ENCODE measurements at regions not wholly inside any gene's neighbourhood (a gene's known extent, or its start where the extent isn't known, plus 50 kb on each side); places are given as distances from the start of the nearest gene placed in this dataset.

DNA sequence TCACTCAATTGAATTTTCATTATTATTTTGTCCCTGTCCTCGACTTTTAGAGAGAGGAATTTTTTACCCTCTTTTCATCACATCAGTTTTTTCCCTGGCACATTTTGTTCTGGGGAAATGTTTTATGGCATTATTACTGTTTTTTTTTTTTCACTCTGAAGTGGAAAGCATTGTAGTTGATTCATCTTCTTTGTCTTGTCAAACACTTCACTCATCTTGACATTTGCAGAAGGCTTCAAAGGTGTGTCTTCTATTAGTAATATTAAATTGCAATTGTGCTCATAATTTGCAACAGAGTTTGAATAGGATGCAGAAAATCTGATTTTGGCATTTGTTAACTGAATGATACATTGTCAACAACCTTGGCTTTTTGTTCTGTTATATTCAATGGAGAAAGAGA, 545.4 kb upstream of the ARX start:
- H3K36me3 ChIP-seq (replicated peaks; ENCODE audit: control insufficient read depth, insufficient read depth, low read length) = no peaks in the 10 kb centered on the region
- no peak for DNase-seq
- H3K27me3 ChIP-seq (ENCODE audit: control insufficient read depth, insufficient read depth, low read length) = no peaks in the 10 kb centered on the region
- no peak overlapping the region for H3K4me3 ChIP-seq (ENCODE audit: insufficient read depth, low read depth, low read length)

DNA sequence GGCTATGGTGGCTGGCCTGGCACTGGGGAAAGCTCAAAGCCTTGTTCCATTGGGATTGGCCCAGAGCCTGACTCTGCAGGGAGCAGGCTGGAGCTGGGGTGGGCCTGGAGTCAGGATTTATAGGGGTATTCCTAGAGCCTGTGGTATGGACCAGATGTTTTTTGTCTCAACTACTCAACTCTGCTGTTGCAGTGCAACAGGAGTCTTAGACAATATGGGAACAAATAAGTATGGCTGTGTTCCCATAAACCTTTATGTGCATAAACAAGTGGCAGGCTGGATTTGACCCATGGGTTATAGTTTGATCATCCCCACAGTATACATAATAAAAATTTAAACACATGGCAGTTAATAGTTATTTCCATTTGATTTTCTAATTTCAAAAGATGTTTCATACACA, 557.9 kb upstream of the ARX start:
- DNase-seq = no peak
- Histone ChIP-seq H3K27me3 (ENCODE audit: control insufficient read depth, insufficient read depth, low read length) (no peaks in the 10 kb centered on the region), H3K4me3 (ENCODE audit: insufficient read depth, low read depth, low read length) (no peak overlapping the region), H3K36me3 (replicated peaks; ENCODE audit: control insufficient read depth, insufficient read depth, low read length) (no peaks in the 10 kb centered on the region)

DNA sequence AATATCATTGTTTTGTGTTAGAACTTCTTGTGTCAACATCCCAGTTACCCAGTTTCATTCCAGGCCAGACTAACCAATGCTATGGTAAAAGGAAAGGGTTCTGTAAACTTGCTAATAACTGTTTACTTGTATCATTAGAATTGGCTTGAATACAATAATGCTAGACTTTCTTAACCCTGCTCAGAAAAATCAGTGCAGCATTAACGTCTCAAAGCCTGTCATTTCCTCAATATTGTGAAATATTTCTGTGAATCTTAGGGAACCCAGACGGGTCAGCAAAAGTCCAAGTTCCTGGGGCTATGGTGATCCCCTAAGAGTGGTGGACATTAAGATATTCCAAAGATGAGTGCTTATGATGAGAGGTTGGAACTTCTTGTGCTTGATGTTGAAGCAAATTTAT, 541.2 kb upstream of the MAGEB18 start:
- no peak for DNase-seq
- no peaks in the 10 kb centered on the region for H3K27me3 ChIP-seq (ENCODE audit: control insufficient read depth, insufficient read depth, low read length)
- no peak overlapping the region for H3K4me3 ChIP-seq (ENCODE audit: insufficient read depth, low read depth, low read length)
- no peaks in the 10 kb centered on the region for H3K36me3 ChIP-seq (replicated peaks; ENCODE audit: control insufficient read depth, insufficient read depth, low read length)

DNA sequence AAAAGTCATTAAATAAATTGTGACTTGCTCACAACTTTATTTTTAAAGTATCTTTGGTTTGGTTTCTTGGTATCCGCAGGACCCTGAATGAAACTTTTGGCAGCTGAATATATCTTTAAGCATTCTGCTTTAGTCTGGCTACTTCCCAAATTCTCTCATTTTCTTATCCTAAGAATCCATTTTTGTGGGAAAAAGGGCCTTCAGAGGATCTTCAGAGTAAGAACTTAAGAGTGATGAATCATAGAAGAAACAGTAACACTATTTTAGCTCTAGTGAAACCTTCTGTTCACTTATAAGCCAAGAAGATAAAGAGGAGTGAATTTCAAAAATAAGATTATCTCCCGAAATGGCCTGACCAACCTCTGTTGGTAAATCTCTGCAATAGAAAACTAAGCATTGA, 540.6 kb upstream of the MAGEB18 start:
- no peaks in the 10 kb centered on the region for H3K27me3 ChIP-seq (ENCODE audit: control insufficient read depth, insufficient read depth, low read length)
- H3K4me3 ChIP-seq (ENCODE audit: insufficient read depth, low read depth, low read length) = no peak overlapping the region
- no peak for DNase-seq
- H3K36me3 ChIP-seq (replicated peaks; ENCODE audit: control insufficient read depth, insufficient read depth, low read length) = no peaks in the 10 kb centered on the region

GRCh38 chrX:25599061-25599460, 539.1 kb upstream of the MAGEB18 start:
- no peak for DNase-seq
- Histone ChIP-seq H3K4me3 (ENCODE audit: insufficient read depth, low read depth, low read length) (no peak overlapping the region), H3K27me3 (ENCODE audit: control insufficient read depth, insufficient read depth, low read length) (no peaks in the 10 kb centered on the region), H3K36me3 (replicated peaks; ENCODE audit: control insufficient read depth, insufficient read depth, low read length) (no peaks in the 10 kb centered on the region)

DNA sequence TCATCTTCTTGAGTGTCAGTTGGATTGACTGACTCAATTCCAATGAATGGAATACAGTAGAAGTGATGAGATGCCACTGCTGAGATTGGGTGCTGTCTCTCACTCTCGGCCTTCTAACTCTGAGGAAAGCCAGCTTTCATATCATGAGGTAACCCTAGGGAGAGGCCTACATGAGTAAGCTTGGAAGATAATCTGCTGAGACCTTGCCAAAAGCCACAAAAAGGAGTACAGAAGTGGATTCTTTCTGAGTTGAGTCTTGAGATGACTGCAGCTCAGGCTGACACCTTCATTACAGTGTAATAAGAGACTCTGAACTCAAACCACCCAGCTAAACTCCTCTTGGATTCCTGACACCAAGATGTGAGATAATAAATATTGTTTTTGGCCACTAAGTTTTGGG, 537.4 kb upstream of the MAGEB18 start:
- Histone ChIP-seq H3K27me3 (ENCODE audit: control insufficient read depth, insufficient read depth, low read length) (no peaks in the 10 kb centered on the region), H3K4me3 (ENCODE audit: insufficient read depth, low read depth, low read length) (no peak overlapping the region), H3K36me3 (replicated peaks; ENCODE audit: control insufficient read depth, insufficient read depth, low read length) (no peaks in the 10 kb centered on the region)
- DNase-seq = no peak

DNA sequence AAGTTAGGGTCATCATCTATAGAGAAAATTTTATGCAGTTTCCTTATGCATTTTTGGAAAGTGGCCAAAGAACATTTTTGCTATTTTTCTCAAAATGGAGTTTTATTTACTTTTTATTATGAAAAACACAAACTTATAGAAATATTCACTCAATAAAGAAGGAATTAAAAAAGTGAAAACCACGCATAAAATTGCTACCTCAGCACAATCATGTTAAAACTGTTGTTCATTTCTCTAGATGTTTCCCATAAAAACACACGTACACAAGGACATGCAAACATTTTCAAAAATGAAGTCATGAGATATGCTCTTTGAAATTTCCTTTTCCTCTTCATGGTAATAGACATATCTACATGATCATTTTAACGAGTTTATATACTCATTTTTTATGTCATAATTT, 536.8 kb upstream of the MAGEB18 start:
- DNase-seq = no peak
- Histone ChIP-seq H3K4me3 (ENCODE audit: insufficient read depth, low read depth, low read length) (no peak overlapping the region), H3K36me3 (replicated peaks; ENCODE audit: control insufficient read depth, insufficient read depth, low read length) (no peaks in the 10 kb centered on the region), H3K27me3 (ENCODE audit: control insufficient read depth, insufficient read depth, low read length) (no peaks in the 10 kb centered on the region)

DNA sequence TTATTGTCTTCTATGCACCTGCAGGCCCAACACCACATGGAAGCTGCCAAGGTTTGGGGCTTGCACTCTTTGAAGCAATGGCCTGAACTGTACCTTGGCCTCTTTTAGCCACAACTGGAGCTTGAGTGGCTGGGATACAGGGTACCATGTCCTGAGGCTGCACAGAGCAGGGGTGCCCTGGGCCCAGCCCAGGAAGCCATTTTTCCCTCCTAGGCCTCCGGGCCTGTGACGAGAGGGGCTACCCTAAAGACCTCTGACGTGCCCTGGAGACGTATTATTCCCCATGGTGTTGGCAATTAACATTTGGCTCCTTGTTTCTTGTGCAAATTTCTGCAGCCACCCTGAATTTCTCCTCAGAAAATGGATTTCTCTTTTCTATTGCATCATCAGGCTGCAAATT, 519.9 kb upstream of the MAGEB18 start:
- H3K4me3 ChIP-seq (ENCODE audit: insufficient read depth, low read depth, low read length) = no peak overlapping the region
- no peaks in the 10 kb centered on the region for H3K27me3 ChIP-seq (ENCODE audit: control insufficient read depth, insufficient read depth, low read length)
- no peaks in the 10 kb centered on the region for H3K36me3 ChIP-seq (replicated peaks; ENCODE audit: control insufficient read depth, insufficient read depth, low read length)
- DNase-seq = no peak

DNA sequence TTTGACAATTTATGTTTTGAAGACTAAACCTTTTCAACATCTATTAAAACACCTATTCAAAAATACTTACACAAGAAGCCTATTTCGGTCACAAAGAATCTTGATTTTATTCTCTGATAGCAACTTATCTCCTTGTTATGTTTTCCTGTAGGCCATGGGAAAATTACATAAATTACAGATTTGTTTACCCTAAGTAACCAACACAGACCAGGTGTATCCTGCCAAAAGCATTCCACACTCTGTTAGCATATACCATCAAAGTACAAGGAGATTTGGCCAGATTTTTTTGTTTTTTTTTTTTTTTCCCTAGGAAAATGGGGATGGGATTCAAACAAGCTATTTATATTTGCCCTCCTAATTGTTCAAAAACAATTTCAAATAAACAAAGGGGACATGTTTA, 497.9 kb upstream of the MAGEB18 start:
- DNase-seq = no peak
- Histone ChIP-seq H3K4me3 (ENCODE audit: insufficient read depth, low read depth, low read length) (no peak overlapping the region), H3K27me3 (ENCODE audit: control insufficient read depth, insufficient read depth, low read length) (no peaks in the 10 kb centered on the region), H3K36me3 (replicated peaks; ENCODE audit: control insufficient read depth, insufficient read depth, low read length) (no peaks in the 10 kb centered on the region)

DNA sequence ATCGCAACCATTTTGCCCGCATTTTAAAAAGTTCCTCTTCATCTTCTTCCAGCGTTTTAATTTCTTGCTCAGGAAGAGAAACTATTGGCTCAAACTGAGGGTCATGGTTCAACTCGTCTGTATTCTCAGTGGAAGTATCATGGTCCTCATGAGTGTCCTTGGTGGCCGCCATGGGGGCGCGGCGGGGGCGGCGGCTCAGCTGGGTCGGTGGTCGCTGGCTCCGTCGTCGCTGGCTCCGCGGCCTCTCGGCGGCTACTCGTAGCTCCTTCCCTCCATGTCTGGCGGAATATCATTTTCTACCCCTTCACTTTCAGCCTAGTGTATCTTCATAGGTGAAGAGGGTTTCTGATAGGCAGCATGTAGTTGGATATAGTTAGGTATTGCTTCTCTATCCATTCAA, 492.0 kb upstream of the MAGEB18 start:
- H3K36me3 ChIP-seq (replicated peaks; ENCODE audit: control insufficient read depth, insufficient read depth, low read length) = no peaks in the 10 kb centered on the region
- H3K27me3 ChIP-seq (ENCODE audit: control insufficient read depth, insufficient read depth, low read length) = no peaks in the 10 kb centered on the region
- H3K4me3 ChIP-seq (ENCODE audit: insufficient read depth, low read depth, low read length) = no peak overlapping the region
- DNase-seq = peak; percentile 3

DNA sequence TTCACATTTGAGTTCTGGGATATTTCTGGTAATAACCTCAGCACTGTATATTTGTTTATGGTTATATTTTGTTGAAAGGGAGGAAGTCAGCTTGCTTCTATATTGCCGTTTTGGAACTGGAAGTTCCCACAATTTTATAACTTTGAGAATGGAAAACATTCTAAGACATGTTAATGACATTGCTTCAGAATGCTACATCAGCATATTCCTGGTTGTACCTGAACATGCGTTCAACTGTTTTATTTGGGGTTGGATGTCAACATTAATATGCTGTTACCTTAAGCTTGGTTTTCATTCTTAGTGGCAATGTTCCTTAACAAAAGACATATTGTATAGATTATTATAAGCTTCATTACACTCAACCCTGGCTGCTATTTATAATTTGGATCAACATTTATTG, 489.4 kb upstream of the MAGEB18 start:
- Histone ChIP-seq H3K27me3 (ENCODE audit: control insufficient read depth, insufficient read depth, low read length) (no peaks in the 10 kb centered on the region), H3K4me3 (ENCODE audit: insufficient read depth, low read depth, low read length) (no peak overlapping the region), H3K36me3 (replicated peaks; ENCODE audit: control insufficient read depth, insufficient read depth, low read length) (no peaks in the 10 kb centered on the region)
- DNase-seq = no peak

DNA sequence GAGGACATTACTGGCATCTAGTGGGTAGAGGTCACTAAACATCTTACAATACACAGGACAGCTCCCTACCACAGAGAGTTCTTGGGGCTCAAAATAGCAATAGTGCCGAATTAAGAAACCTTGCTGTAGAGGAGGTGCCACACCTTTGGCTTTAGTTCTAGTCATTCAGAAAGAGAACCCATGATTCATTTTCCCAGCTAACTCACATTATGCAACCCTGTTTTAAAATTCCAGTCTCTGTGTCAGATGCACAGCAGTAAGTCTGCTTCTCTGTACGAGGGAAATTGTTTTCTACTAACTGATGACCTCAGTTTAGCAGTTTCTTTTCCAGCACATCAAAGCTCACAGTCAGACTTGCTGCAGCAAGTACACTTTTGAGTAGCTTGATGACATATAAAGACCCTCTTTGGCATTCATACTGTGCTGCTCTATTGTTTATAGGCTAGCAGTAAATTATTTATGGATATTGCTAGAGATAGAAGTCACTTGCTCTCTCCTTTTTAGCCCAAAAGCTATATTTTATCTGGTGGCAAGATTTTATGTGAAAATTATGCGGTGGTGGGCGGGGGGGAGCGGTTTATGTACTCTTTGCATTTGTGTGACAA, 487.8 kb upstream of the MAGEB18 start:
- no peaks in the 10 kb centered on the region for H3K36me3 ChIP-seq (replicated peaks; ENCODE audit: control insufficient read depth, insufficient read depth, low read length)
- DNase-seq = no peak
- no peaks in the 10 kb centered on the region for H3K27me3 ChIP-seq (ENCODE audit: control insufficient read depth, insufficient read depth, low read length)
- H3K4me3 ChIP-seq (ENCODE audit: insufficient read depth, low read depth, low read length) = no peak overlapping the region

DNA sequence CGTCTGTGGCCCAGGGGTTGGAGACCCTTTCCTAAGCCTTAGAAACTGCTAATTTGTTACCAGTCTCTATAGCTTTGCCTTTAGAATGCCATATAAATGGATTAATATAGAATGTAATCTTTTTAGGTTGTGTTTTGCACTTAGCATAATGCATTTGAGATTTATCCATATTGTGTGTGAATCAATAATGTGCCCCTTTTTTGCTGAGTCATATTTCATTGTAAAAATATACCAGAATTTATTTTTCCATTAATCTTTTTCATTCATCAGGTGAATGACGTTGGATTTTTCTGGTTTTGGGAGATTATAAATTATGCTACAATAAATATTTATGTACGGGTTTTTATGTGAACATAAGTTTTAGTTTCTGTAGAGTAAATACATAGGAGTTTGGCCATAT, 478.8 kb upstream of the MAGEB18 start:
- H3K27me3 ChIP-seq (ENCODE audit: control insufficient read depth, insufficient read depth, low read length) = no peaks in the 10 kb centered on the region
- H3K4me3 ChIP-seq (ENCODE audit: insufficient read depth, low read depth, low read length) = no peak overlapping the region
- no peaks in the 10 kb centered on the region for H3K36me3 ChIP-seq (replicated peaks; ENCODE audit: control insufficient read depth, insufficient read depth, low read length)
- no peak for DNase-seq

GRCh38 chrX:25663701-25664100, 474.4 kb upstream of the MAGEB18 start:
- DNase-seq = no peak
- Histone ChIP-seq H3K4me3 (ENCODE audit: insufficient read depth, low read depth, low read length) (no peak overlapping the region), H3K36me3 (replicated peaks; ENCODE audit: control insufficient read depth, insufficient read depth, low read length) (no peaks in the 10 kb centered on the region), H3K27me3 (ENCODE audit: control insufficient read depth, insufficient read depth, low read length) (no peaks in the 10 kb centered on the region)

DNA sequence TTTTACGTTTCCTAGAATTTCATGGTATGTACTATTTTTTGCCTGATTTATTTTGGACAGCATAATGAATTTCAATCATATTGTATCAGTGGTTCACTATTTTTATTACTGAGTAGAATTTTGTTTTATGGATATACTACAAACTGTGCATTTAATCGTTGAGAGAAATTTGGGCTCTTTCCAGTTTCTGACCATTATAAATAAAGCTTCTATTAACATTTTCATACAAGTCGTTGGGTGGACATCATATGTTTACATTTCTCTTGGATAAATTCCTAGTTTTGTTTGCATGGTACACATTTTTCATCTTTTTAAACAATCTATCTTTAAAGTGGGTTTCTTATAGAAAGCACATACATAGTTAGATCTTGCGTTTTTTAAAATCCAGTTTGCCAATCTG, 472.7 kb upstream of the MAGEB18 start:
- Histone ChIP-seq H3K36me3 (replicated peaks; ENCODE audit: control insufficient read depth, insufficient read depth, low read length) (no peaks in the 10 kb centered on the region), H3K4me3 (ENCODE audit: insufficient read depth, low read depth, low read length) (no peak overlapping the region), H3K27me3 (ENCODE audit: control insufficient read depth, insufficient read depth, low read length) (no peaks in the 10 kb centered on the region)
- no peak for DNase-seq

GRCh38 chrX:25667681-25668080, 470.5 kb upstream of the MAGEB18 start:
- Histone ChIP-seq H3K27me3 (ENCODE audit: control insufficient read depth, insufficient read depth, low read length) (no peaks in the 10 kb centered on the region), H3K36me3 (replicated peaks; ENCODE audit: control insufficient read depth, insufficient read depth, low read length) (no peaks in the 10 kb centered on the region)
- DNase-seq = no peak

More at GRCh38 chrX:25667681-25668080, 470.5 kb upstream of the MAGEB18 start:
- H3K4me3 ChIP-seq (ENCODE audit: insufficient read depth, low read depth, low read length) = no peak overlapping the region
